ENCODE measurements at regions not wholly inside any gene's neighbourhood (a gene's known extent, or its start where the extent isn't known, plus 50 kb on each side); places are given as distances from the start of the nearest gene placed in this dataset.

DNA sequence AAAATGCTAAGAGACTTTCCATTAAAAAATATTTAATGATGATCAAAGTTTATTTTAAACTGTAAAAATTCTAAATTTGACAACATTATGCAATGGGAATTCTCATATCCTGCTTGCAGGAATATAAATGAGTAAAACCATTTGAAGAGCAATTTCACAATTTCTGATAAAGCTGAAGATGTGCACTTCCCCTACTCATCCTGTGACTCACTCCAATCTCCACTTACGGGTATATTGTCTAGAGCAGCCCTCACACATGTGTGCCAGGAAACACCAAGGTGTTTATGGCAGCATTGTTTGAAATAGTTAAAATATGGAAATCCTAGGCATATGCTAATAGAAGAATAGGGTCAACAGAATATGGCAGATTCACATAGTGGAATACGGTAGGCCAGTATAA is 158.4 kb downstream of the PDHA2 start:
- DNase-seq, result no peak

DNA sequence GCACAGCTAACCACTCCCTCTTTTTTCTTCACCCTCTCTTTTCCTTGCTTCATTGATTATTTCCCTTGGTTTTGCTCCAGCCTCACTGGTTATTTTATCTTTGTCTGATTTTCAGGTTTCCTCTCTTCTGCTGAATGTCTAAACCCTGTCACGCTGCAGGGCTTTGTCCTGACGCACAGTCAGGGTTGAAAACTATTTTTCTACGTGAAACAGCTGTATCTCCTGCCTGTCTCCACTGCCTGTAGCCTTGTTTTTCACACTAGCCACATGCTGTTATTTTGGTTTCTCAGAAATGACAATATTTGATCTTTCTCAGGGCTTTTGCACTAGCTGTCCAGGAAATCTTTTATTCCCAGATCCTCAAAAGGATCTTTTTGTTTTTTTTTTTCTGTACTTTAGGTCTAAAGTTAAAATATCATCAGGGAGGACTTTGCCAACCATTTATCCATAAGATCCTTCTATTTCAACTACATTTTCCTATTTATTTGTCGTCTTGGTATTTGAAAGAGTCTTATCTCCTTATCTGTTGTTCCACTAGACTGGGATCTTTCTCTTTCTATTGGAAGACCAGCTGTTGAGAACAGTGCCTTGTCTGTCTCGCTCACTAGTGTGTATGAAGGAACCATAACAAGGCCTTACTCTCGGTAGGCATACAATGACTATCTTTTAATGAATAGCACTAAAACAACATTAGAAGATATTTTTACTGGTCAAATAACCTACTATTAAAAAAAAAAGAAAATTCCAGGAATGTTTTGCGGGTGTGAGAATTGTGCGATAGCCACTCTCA is 164.3 kb downstream of the PDHA2 start:
- DNase-seq, result no peak

DNA sequence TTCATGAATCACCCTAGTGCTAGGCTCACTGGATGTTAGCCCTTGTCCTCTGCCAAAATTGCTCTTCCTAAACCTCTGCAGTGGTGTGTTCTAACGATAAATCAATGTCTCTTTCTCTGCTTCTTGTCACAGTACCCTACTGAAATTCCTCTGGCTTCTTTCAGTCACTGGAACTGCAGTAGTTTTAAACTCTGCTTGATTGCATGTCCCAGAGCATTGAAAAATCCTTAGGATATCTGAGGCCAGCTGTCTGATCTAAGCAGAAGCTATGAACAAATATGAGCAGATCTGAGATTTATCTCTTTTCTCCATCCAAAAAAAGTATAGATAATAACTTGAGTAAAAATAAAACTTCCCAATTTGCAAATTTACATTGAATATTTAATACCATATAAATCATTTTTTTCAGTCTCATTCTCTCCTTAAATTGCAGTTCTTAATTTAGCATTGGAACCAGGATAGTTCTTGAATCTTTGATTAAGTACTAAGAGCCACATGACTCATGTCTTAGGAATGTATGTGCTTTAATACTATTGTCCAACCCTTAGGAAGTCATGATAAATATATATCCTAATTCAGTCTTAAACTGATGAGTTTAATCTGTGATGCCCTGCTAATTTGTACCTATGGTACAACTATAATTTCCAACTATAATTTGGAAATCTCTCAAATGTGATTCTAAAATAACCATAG is 169.7 kb downstream of the PDHA2 start:
- DNase-seq, result no peak

DNA sequence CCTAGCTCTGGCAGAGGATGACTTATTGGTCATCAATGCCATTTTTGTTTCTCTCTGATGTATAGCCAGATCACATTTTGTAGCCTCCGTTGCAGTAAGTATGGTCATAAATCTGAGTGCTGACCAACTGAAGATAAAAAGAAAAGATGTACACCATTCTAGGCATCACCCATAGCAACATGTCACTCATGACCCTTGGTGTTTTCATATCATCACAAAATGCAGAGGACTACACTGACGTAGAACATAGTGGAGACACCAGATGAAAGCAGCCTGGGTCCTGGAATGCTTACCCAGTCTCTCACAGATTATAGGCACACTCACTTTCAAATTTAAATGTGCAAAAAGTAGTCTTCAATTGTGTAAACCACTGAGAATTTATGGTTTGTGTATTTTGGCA is 172.8 kb downstream of the PDHA2 start:
- no peak for DNase-seq

DNA sequence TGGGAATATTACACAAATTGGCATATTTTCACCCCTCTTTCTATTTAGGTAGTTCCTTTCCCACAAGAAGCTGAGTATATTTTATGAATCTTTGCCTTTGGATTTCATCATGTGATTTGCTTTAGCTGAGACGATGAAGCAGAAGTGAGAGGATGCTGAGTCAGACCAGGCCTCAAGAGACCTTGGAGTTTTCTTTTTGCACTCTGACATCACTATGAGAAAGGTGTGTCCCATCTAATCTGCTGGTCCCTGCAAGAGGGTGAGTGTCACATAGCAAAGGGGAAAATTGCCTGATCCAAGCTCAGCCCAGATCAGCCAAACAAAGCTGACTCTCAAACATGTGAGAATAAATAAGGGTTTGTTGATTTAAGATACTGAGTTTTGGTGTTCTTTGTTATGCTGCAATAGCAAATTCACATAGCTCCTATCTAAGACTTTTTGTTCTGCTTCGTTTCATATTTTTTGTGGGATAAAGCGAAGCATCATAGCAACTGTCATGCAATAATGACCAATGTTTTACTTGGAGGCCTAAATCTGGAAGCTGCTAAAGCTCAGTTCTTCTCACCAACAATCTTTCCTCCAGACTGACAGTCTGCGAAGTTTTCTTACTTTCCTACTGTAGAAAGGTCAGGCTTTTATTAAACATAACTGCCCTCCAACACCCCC is 176.9 kb downstream of the PDHA2 start:
- no peak for DNase-seq

DNA sequence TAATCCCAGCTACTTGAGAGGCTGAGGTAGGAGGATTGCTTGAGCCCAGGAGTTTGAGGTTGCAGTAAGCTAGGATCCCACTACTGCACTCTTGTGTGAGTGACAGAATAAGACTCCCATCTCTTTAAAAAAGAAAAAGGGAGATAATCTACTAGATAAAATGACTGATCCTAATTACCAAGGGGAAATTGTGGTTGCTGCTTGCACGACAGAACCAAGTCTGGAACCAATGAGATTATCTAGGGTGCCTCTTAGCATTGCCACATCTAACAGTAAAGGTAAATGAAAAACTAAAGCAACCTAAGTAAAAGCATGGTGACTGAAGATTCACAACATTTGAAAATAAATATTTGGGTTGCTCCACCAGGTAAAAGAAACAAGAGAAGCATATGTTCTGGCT is 185.1 kb downstream of the PDHA2 start:
- DNase-seq, result no peak

DNA sequence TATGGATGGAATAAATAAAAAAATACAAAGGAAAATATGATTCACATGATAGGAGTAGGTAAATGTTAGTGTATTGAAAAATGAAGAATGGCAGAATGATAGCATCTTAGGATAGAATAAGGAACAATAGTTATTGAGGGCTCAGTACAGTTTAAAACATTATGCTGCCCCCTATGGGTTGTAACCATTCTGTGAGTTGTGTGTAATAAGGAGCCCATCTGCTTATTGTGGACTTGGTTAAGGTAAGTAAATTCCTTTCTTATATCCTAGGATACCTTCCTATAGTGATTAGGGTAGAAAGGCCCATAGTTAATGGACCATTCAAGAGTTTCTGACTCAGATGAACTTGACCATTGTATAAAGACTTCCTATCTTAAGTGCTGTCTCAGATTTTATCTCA is 195.8 kb downstream of the PDHA2 start:
- DNase-seq, result peak in 1 of 2 experiments; percentile 5

DNA sequence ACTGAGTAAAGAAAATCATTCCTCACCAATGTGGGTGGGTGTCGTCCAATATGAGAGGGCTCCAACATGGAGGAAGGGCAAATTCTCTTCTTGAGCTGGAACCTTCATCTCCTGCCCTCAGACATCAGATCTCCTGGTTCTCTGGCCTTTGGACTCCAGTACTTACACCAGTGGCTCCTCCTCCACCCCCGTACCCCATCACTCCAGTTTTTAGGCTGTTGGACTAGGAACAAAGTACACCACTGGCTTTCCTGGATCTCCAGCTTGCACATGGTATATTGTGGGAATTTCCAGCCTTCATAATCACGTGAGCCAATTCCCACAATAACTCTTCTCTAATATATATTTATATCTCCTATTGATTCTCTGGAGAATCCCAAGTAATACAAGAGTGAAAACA is 196.9 kb downstream of the PDHA2 start:
- DNase-seq, result no peak

DNA sequence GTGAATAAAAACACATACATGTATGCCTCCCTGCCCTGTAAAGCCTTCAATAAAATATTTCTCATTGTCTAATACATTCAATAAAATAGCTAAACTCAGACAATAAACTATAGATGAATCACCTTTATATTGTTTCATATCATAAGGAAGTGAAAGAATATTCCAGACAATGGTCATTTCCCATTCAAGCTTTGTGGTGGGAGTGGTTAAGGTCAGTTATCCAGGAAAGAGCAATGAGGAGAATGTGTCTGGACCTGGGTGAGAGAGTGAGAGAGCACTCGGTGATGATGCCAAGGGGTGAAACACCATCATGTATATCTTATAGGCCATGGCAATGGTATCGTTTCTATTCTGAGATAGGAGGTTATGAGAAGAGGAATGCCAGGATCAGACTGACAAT is 197.8 kb downstream of the PDHA2 start:
- no peak for DNase-seq

DNA sequence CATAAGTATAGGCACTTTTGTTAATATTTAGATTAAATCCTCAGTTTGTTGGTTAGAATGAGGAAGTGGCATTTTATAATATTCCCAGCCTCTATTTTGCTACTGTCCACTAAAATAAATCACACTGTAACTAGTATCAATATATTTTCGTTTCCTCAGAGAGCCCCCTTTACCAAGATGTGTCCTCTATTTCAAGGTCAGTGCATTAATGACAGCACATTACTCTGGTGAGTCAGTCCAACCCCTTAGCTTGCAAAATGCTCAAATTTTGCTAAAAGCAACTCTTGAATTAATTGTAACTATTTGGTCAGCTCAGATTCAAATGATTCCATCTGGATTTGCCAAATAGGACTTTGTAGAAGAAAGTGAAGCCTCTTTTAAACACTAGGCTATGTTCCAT is 199.3 kb downstream of the PDHA2 start:
- DNase-seq, result no peak

DNA sequence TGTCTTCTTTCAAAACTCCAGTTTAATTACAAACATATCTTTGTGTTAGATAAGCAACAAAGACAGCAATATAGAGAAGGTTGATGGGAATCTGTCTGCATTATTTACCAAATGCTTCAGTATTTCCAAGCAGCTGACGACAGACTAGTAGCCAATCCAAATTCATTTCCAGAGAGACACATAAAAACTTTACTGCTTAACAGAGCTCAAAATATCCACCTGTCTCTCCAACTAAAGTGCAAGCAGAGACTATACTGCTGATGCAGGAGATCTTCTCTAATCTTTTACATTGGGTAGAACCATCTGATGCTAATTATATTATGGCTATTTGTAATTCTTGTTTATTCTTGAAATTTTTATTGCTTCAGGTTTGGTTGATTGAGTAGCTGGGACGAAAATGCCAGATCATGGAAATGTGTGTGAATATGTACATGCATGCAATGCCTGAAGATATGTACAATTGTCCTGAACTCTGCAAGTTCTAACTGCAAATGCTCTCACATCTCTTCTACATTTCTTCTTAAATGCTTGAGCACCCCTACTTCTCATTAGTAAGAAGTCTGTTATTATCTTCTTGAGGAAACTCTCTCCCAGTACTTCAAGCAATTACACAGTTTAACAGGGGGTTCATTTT is 200.0 kb downstream of the PDHA2 start:
- DNase-seq, result no peak

DNA sequence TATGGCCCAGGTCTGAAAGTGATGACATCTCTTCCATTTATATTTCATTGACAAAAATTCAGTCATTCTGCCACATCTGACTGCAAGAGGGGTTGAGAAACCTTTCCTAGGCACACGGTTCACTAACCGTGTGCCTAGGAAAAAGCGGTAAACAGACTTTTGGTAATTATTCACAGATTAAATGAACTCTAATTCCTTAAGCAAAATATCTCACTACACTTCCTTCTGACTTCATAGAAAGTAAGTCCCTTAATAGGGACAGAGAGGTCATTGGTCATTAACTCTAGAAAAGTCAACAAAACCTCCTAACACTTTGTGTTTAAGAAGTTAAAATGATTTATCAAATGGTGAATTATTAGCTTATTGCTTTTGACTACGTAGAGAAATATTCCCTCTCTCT is 205.1 kb downstream of the PDHA2 start:
- DNase-seq, result no peak

DNA sequence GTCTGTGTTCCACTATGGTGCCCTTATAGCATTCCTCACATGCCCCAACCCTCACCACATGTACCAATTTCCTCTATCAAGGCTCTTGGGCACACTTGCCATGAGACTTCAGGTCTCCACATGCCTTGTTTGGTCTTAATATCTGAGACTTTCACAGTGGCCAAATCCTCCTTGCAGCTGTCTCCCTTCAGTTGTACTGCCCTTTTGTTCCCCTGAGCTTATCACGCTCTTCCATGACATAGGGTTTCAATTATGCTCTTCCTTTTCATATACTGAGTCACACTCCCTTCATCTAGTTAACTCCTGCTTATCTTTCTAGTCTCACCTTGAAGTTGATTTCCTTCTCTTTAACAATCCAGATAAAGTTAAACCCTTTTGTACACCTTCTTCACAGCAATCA is 212.9 kb downstream of the PDHA2 start:
- DNase-seq, result no peak

DNA sequence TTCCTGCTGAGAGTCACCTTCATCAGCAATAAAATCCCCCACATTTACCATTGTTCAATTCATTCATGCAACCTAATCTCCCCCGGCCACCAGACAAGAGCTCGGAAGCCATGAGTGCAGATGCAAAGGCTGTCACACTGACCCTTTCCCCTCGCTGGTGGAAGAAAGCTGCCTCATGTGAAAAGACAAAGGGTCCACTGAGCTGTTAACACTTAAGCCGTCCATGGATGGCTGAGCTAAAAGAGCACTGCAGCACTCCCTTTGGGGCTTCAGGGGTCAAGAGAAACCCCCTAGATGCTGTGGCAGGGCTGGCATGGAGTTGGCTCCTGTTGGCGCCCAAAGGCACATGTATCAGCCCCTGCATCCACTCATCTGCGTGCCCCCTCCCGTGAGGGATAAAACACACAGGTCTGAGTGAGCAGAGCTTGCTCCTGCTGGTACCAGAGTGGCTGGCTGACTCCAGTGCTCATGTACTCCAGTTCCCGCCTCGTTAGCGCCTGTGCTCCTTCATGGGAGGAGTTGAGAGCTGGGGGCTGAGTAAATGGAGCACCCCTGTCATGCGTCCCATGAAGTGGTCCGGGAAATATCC is 216.5 kb downstream of the PDHA2 start:
- no peak for DNase-seq

DNA sequence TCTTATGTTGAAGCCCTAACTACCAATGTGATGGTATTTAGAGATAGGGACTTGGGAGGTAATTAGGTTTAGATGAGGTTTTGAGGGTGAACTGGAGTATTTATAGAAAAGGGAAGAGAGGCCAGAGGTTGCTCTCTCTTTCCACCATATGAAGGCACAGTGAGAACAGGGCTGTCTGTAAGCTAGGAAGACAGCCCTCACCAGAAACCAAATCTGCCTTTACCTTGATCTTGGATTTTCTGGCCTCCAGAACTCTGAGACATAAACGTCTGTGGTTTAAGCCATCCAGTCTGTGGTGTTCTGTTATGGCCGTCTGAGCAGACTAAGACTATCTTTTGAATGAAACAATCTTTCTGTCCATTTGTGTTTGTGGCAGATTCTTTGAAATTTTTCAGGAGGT is 223.7 kb downstream of the PDHA2 start:
- no peak for DNase-seq

DNA sequence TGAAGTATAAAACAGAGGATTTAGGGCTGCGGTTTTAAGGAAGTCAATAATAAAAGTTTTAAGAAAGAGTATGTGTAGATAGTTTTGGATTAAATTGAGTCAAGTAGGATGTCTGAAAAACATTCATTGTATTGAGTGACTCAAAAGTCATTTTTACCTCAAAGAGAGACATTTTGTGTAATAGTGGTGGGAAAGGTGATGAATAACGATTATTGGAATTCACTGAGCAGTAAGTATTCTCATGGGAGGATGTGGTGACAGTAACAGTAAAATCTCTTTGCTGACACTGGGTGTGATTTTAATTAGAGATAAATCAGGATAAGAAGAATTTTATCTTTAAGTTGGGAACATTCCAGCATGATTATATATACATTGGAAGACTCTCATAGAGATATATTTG is 233.6 kb downstream of the PDHA2 start:
- DNase-seq, result no peak

DNA sequence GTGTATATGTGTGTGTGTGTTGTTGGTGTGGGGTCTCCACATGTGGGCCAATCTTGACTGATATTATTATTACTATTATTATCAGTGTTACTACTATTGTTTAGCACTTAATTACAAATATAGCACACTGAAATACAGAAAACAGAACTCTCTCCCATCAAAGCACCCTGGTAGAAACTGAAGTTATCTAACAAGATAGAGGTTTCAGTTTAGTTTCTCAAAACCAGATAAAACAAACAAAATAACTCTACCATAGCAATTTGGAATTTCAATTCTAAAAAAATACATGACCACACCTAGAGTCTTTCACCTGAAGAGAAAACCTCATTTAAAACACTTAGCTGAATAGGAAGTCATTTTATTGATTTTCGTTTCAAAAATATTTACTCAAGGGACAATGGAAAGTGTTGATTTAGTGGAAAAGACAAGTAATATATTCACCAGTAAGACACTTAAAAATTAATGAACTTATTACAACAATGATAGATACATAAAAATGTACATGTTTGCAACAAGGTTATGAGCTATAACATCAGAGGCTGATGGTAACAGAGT is 252.3 kb downstream of the PDHA2 start:
- no peak for DNase-seq

DNA sequence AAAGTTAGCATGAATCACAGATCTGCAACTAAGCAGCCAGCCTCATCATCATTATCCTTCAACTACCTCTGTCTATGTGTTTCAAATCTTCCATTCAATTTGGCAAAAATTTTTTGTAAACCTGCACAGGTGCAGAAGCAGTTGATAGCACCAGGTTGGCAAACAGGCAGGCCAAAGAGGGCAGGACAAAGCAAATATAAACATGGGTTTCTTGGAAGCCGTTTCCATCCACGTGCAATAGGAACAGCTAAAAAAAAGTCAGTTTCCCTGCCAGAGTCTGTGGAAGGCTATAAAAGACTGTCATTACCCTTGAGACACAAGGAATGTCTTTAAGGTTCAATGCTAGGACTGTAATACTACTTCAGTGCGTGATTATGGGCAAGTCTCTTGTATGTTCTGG is 253.2 kb downstream of the PDHA2 start:
- no peak for DNase-seq

DNA sequence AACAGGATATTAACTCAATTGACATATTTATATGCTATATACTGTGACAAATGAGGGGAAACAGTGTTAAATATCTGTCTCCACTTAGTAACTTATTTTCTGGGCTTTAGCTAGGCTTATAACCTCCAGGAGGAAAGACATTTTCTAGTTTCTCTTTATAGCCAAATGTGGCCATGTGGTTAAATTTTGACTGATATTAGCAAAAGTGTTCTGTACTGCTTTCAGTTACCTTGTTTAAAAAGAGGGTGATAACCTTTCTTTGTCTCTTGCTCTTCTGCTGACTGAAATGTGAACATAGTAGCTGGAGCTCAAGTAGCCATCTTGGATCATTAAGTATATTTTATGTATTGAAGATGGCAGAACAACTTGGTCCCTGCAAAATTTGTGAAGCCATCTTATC is 253.7 kb downstream of the PDHA2 start:
- DNase-seq, result no peak

DNA sequence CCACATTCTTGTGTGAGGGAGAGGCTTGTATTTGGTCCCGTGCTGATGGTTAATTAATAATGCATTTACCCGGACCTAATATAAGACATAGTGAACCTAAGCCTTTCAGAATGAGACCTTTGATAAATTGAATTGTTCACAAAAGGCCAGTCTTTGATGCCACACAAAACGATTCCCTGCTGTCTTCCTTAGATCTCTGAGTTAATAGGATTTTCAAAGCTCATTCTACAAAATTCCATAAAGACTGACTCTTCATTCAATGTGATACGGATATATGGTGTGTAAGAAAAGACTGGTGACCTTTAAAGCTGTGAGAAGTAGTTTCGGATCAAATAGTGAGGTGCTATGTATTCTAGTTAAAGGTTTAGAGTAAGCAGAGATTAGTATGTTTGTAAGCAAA is 254.3 kb downstream of the PDHA2 start:
- DNase-seq, result no peak

DNA sequence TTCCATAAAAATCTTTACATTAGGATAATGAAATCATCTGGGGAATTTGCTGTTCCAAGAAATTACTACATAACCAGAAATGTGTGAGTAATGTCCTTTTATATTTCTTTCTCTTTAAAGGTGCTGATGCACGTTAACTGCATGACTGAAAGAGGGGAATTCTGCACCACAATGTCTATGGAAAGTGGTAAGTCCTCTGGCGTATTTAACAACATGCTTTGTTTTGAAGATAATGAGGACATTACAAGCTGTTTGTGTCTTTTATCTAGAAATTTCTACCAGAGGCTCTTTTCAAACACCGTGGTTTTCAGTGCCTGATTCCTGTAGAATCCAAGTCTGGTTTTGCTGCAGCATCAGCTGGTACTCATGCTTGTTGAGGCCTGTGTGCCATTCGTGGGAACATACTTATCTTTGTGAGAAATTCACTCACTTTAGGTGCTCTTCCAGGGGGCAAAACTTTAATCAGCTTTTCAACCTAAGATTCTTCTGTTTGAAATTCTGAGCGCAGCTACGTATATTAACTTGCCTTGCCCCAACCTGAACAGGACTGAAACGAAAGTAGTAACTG is 257.2 kb downstream of the PDHA2 start:
- no peak for DNase-seq

DNA sequence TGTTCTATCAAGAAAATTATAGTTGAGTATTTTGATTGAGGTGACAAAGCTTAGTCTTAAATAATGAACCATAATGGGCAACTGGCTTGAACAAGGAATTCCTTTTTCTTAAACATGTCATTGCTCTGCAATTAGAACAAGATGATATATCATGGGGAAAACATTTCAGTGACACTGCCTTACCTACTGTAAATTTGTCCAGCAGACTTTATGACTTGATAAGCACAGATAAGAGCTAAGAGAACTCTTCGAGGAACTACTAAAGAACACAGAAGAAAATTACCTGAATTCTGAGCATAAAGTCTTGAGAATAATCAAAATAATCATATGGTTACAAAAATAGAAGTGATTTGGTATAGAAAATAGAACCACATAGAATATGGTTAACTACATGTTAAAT is 257.8 kb downstream of the PDHA2 start:
- DNase-seq, result no peak

DNA sequence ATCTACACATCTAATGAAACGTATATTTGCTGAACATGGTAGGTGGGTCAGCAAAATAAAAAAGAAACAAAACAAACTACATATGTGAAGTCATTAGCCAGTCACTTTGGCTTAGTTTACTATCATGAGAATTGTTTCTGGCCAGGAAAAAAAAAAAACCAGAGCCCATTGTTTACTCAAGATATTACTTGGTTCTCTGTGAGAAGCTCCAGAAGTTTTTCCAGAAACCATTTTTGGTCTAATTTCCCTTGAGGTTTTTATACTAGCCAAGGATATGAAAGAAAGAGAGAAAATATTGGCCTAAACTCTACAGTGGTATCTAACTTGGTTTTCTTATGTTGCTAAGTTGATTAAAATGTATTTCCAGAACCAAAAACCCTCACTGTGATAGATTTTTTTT is 259.1 kb downstream of the PDHA2 start:
- no peak for DNase-seq
